HS-27A (cell line): ENCODE measurements at regions not wholly inside any gene's neighbourhood (a gene's known extent, or its start where the extent isn't known, plus 50 kb on each side); places are given as distances from the start of the nearest gene placed in this dataset.
"Not testable (repeated sequence)": the region's sequence is repeated elsewhere in the genome, so short reads cannot be mapped to it uniquely, and the experiment has no call there.

Experiments
- DNase-seq: peaks from one replicate; pipeline ENCODE4 v3.0.0-alpha.2; 2012; ENCODE audit warnings: low read depth, missing footprints

GRCh38 chr12:19775241-19775640 is 335.9 kb downstream of the AEBP2 start:
- DNase-seq: no peak

GRCh38 chr12:19775976-19776375 is 336.7 kb downstream of the AEBP2 start:
- not testable (repeated sequence) for DNase-seq

DNA sequence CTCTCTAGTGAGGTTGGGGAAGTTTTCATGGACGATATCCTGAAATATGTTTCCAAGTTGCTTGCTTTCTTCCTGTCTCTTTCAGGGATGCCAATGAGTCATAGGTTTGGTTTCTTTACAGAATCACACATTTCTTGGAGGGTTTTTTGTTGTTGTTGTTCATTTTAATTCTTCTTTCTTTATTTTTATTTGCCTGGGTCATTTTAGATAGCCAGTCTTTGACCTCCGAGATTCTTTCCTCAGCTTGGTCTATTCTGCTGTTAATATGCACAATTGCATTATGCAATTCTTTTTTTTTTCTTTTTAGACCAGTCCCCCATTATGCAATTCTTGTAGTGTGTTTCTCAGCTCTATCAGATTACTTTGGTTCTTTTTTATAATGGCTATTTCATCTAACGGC is 338.9 kb downstream of the AEBP2 start:
- no peak for DNase-seq

- no peak for DNase-seq
Observed at GRCh38 chr12:19778797-19779196, 339.5 kb downstream of the AEBP2 start.

- DNase-seq: no peak
Observed at GRCh38 chr12:19779395-19780056, 340.2 kb downstream of the AEBP2 start.

- no peak for DNase-seq
Observed at GRCh38 chr12:19780460-19780859, 341.2 kb downstream of the AEBP2 start.

GRCh38 chr12:19783547-19784444 is 344.5 kb downstream of the AEBP2 start:
- DNase-seq: no peak

DNA sequence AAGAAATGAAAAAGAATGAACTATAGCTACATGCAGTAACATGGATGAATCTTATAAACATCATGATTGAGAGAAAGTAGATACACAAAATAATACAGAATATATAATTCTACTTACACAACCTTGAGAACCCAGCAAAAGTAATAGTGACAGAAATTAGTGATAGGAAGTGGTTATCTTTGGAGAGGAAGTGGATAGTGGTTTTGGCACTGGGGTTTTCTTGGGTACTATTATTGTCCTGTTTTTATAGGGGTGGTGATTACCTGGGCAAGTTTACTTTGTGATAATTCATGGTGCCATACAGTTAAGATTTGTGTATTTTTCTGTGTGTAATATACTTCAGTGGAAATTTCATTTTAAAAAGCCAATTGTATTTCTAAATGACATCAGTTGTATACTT is 352.7 kb downstream of the AEBP2 start:
- no peak for DNase-seq

GRCh38 chr12:19794116-19794515 is 354.8 kb downstream of the AEBP2 start:
- no peak for DNase-seq

- DNase-seq: no peak
Observed at GRCh38 chr12:19799216-19799615, 359.9 kb downstream of the AEBP2 start.

GRCh38 chr12:19799895-19800602 is 360.8 kb downstream of the AEBP2 start:
- DNase-seq: no peak

DNA sequence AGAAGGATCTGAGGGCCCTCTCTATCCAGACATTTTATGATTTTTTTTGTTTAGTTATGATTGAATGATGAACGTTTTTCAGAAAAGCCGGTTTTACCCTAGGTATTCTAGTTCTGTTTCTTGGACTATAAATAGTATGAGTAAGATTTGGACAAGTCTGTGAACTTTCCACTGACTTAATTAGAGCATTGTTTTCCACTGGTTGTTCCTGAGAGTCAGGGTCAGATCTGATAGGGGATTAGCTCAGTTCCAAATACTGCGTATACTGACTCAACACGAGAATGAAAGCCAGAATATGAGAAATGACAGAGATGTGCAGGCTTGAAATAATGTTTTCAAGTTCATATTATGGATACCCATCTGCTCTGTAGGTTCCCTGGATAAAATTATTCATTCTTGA is 361.6 kb downstream of the AEBP2 start:
- DNase-seq: no peak

GRCh38 chr12:19801941-19802340 is 362.6 kb downstream of the AEBP2 start:
- DNase-seq: no peak

- no peak for DNase-seq
Observed at GRCh38 chr12:19802915-19803314, 363.6 kb downstream of the AEBP2 start.

- DNase-seq: no peak
Observed at GRCh38 chr12:19804737-19805136, 365.4 kb downstream of the AEBP2 start.

DNA sequence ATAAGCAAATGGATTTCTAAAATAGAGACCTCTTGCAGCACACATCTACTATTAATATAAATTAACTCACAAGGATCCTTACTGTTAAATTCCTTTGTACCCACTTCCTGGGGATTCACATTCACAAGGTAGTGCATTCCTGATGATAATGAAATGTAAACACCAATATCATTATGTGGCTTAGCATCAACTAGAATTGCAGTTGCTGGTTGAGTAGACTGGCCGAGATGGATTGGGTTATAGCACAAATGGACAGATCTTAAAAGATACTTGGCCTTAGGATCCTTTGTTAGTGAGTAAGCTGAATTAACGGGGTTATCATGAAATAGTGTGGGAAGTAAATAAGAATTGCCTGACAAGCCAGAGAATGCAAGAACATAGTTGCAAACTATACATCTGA is 369.1 kb downstream of the AEBP2 start:
- DNase-seq: no peak

DNA sequence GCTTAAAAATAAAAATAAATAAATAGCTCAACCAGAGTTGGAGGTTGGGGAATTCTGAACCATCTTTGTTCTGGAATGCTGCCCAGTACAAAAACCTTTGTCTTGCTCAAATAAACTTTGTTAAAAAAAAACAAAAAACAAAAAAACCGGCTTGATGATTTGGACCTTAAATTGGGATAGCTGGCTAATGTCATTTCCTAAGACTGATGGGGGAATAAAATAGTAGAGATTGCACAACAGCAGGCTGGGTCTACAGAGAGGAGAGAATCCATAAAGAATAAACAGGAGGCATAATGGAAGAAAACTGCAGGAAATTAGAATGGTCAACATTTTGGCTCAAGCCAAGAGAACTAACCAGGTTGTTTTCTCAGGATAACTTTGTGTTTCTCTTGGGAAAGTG is 370.9 kb downstream of the AEBP2 start:
- no peak for DNase-seq

GRCh38 chr12:19811922-19812321 is 372.6 kb downstream of the AEBP2 start:
- no peak for DNase-seq

DNA sequence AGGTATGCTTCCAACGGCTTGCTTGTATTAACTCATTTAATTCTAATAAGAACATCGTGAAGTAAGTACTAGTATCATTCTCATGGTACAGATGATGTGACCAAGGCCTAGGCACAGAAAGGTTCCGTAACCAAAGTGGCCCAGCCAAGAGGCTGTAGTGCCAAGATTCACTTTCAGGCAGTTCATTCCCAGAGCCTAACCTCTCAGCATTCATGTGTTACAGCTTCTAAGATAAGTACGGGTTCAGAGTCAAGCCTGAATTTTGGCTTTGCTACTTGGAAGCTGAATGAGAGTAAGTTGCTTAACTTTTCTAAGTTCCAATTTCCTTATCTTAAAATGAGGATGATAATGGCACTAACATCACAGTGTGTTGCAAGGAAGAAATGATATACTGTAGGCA is 379.9 kb downstream of the AEBP2 start:
- no peak for DNase-seq

DNA sequence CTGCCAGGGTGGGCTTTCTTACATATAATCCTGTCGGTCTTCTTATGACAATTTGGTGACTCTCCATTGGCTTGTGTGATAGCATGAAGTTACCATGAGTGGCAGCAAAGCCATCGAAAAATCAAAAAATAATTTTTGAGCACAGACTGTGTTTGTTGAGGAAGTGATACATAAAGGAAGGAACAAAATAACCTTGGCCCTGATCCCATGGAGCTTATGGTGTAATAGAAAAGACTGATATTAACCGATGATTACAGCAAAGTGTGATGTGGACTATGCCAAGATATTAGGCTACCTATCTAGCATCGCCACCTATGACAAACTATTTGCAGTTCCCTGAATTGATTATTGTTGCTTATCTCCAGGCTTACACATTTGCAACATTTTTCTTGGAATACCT is 383.2 kb downstream of the AEBP2 start:
- DNase-seq: no peak

GRCh38 chr12:19823326-19823725 is 384.0 kb downstream of the AEBP2 start:
- not testable (repeated sequence) for DNase-seq

GRCh38 chr12:19826980-19827550 is 387.8 kb downstream of the AEBP2 start:
- DNase-seq: no peak
